CD4-positive, alpha-beta T cell treated with Interleukin-10 for 1 hour (primary cell): ENCODE measurements at regions not wholly inside any gene's neighbourhood (a gene's known extent, or its start where the extent isn't known, plus 50 kb on each side); places are given as distances from the start of the nearest gene placed in this dataset.
"Not testable (repeated sequence)": the region's sequence is repeated elsewhere in the genome, so short reads cannot be mapped to it uniquely, and the experiment has no call there.

Source experiments
- DNase-seq: peaks from one replicate; pipeline ENCODE4 v3.0.0-alpha.2; 2020

GRCh38 chr10:108388706-108389105, 1224.2 kb upstream of the SORCS1 start:
- DNase-seq = no peak

- DNase-seq = no peak
Measured at GRCh38 chr10:108385963-108386362, 1221.5 kb upstream of the SORCS1 start.

GRCh38 chr10:108384378-108384777, 1219.9 kb upstream of the SORCS1 start:
- no peak for DNase-seq

- DNase-seq = no peak
Measured at GRCh38 chr10:108378779-108379178, 1214.3 kb upstream of the SORCS1 start.

DNA sequence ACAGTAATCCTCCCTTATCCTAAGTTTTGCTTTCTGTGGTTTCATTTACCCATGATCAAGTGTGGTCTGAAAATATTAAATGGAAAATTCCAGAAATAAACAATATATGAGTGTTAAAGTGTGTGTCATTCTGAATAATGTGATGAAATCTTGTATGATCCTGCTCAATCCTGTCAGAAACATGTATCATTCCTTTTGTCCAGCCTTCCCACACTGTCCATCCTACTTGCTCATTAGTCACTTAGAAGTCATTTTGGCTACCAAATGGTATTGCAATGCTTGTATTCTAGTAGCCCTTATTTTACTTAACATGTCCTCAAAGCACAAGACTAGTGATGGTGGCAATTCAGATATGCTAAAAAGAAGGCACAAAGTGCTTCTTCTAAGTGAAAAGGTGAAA, 1211.2 kb upstream of the SORCS1 start:
- no peak for DNase-seq

- no peak for DNase-seq
Measured at GRCh38 chr10:108374991-108375390, 1210.5 kb upstream of the SORCS1 start.

- no peak for DNase-seq
Measured at GRCh38 chr10:108365541-108365940, 1201.0 kb upstream of the SORCS1 start.

- DNase-seq = no peak
Measured at GRCh38 chr10:108363576-108363975, 1199.1 kb upstream of the SORCS1 start.

DNA sequence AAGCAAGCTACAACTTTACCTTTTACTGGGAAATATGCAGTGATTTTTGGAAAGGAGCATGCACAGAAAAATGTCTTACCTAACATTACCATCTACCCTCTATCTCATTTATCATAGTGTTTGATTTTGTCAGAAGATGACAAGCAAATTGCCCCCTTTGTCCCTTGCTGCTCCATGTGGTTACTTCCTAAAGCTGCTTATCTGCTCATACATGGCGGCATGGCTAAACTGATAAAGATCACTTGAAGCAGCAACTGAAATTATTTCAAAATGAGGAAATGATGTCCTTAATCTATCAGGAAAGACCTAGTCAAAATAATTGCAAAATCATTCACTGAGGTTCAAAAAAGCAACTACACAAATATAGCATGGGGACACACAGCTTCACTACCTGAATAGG, 1198.5 kb upstream of the SORCS1 start:
- no peak for DNase-seq

DNA sequence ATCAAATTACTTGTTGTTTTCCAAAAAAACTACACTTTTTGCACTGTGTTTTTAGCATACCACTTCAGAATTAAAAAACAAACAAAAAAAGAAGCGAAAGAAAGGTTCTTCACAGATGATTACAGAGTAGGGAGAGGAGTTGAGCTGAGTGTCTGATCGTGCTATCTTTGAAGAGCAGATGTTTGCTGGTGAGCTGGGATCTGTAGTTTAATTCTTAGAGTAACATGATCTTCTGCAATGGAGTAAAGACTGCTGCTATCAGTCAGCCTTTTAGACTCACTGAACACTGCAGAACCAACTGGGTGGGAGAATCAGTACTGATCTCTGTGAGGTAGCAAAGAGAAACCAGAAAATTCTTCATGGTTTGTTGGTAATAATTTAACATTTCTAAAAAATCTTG, 1197.8 kb upstream of the SORCS1 start:
- DNase-seq = no peak

- no peak for DNase-seq
Measured at GRCh38 chr10:108360187-108360586, 1195.7 kb upstream of the SORCS1 start.

DNA sequence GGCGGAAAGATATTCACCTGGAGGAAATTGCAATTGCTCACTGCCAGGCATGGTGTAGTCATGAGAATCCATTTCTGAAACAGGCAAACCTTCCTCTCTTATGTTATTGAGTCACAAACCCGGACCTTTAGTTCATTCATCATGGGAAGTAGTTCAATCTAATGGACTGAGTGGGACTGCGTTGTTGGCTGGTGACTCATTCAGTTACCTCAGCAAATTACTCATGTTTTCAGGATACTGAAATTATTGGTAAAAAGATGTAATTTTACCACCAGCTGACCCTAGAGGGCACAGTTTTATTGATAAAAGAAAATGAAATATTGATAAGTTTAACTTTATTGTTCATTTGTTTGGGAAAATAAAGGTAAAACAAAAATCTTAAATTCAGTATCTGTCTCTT, 1194.4 kb upstream of the SORCS1 start:
- no peak for DNase-seq

GRCh38 chr10:108352771-108353170, 1188.3 kb upstream of the SORCS1 start:
- DNase-seq = no peak

DNA sequence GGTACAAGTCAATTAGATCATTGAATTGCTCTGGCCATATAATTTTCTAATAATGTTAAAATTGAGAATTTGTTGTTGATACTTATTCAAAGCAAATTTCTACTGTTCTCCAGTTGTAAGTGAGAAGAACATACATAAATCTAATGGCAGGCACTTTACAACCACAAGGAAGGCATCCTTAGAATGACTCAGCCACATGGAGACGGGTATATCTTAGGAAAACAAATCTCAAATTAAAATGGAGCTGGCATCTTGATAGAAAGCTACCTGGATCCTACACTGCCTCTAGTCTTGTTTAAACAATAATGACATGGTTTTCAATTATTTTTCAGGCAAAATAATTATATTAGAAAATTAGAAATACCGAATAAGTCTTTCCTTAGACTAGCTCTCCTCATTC, 1183.7 kb upstream of the SORCS1 start:
- no peak for DNase-seq

- DNase-seq = no peak
Measured at GRCh38 chr10:108346066-108346465, 1181.6 kb upstream of the SORCS1 start.

DNA sequence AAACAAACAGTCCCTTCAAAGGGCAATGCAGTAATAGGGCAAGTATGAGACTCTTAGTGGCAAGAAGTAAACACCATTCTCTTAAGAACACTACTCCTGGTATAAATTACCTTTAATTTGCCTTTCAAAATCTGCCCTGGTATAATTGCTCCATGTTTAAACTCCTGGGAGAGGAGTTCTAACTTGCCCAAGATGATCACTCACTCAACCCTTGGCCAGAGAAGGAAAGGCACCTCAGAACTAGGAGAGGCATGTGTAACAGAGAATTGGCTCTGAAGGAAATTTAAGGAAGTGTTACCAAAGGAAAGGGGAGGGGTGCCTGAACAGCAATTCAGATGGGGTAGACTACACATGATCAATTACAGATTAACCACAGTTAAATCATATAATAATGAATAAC, 1173.6 kb upstream of the SORCS1 start:
- DNase-seq = no peak

DNA sequence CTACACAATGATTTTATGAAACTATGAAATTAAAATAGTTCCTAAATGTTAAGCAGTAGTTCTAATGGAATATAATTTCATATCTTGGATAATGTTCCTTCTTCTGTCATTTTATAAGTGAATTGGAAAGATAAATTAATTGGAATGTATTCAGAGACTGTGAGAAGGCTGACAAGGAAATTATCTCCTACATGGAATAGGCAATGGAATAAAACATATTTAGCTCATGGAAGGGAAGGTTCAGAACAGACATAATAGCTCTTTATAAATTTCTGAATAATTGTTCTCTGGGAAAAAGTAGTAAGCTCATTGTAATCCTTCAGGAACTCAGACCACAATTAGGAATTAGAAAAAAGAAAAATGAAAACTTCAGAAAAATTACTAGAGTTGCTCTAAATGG, 1172.3 kb upstream of the SORCS1 start:
- no peak for DNase-seq

DNA sequence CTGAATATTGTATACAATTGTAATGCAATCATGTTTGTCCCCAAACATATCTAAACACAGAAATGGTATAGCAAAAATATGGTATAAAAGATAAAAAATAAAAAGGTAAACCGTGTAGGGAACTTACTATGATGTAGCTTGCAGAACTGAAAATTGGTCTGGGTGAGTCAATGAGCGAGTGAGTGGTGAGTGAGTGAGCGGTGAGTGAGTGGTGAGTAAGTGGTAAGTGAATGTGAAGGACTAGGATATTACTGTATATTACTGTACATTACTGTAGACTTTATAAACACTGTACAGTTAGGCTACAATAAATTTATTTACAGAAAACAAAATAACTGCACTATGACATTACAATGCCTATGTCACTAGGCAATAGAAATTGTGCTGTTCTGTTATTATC, 1163.2 kb upstream of the SORCS1 start:
- no peak for DNase-seq

DNA sequence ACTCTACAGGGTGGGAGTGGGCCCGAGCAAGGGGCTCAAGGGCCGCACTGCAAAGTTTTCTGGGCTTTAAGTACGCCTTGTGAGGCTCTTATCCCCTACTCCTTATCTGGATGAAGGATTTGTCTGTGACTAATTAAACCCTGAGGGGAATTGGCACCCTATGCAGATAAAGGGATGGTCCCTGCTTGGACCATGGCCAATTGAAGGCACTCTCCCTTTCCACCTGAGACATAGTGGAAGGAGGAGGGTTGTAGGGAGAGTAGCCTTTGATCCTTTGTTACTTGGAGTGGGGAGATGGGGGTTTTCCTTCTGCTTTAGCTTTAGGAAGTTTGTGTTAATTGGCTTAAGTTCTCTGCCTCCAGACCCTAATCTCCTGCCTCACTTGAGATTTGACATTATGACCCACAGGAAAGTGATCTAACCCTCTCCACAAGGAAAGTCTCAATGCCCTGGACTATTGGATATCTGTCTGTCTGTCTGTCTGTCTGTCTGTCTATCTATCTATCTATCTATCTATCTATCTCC, 1158.8 kb upstream of the SORCS1 start:
- DNase-seq = no peak

DNA sequence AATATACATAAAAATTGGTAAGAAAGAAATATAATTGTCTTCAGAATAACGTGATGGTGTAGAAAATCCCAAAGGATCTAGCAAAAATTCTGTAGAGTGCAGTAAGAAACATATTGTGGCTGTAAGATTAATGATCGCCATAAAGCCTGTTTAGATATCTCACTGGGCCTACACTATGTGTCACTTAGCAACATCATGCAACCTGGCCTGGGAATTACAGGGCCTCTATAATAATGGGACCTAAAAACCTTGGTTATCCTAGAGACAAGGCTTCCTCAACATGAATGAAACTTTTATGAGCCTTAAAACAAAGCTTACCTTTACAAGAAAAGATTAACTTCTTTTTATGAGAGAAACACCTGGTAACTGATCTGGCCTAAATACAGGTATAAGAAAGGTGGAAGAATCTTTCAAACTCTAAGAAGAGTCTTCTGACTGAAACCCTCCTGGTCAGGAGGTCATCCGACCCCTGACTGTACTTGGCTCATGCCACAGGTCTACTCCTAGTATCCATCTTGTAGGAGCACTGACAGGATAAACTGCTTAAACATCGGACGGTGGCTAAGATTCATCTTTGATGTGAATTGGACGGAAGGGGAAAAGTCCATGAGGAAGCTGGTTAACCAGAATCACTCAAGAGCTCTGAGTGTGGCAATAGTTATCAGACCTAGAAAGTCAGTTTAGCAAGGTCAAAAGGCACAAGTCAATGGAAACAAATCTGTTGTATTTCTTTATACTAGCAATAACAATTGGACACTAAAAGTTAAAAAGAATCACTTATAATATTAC, 1155.1 kb upstream of the SORCS1 start:
- no peak for DNase-seq

GRCh38 chr10:108315636-108316035, 1151.1 kb upstream of the SORCS1 start:
- DNase-seq = not testable (repeated sequence)

GRCh38 chr10:108307925-108308312, 1143.4 kb upstream of the SORCS1 start:
- no peak for DNase-seq

- no peak for DNase-seq
Measured at GRCh38 chr10:108307250-108307924, 1142.9 kb upstream of the SORCS1 start.

DNA sequence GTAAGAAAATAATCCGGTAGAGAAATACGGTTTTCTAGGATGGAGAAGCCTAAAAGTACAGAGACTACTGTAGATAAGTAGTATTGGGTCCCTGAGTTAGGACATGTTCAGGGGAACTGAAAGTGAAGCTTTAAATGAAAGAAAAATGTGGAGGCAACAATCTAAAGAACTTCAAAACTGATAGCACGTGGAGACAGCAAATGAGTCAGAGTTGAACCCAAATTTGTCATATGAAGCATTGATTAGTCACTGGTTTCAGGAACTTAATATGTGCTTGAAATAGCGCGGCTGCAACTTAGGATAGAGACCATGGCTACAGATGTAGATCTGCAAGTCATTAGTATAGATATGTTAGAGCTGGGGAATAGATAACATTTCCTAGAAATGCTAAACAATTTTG, 1138.6 kb upstream of the SORCS1 start:
- DNase-seq = no peak

- no peak for DNase-seq
Measured at GRCh38 chr10:108301002-108301401, 1136.5 kb upstream of the SORCS1 start.
